ENCODE measurements at regions not wholly inside any gene's neighbourhood (a gene's known extent, or its start where the extent isn't known, plus 50 kb on each side); places are given as distances from the start of the nearest gene placed in this dataset.

- DNase-seq: no peak
Measured at GRCh38 chr2:219961947-219962498, 334.6 kb downstream of the SLC4A3 start.

GRCh38 chr2:219962801-219963200 lies 335.4 kb downstream of the SLC4A3 start:
- DNase-seq: no peak

DNA sequence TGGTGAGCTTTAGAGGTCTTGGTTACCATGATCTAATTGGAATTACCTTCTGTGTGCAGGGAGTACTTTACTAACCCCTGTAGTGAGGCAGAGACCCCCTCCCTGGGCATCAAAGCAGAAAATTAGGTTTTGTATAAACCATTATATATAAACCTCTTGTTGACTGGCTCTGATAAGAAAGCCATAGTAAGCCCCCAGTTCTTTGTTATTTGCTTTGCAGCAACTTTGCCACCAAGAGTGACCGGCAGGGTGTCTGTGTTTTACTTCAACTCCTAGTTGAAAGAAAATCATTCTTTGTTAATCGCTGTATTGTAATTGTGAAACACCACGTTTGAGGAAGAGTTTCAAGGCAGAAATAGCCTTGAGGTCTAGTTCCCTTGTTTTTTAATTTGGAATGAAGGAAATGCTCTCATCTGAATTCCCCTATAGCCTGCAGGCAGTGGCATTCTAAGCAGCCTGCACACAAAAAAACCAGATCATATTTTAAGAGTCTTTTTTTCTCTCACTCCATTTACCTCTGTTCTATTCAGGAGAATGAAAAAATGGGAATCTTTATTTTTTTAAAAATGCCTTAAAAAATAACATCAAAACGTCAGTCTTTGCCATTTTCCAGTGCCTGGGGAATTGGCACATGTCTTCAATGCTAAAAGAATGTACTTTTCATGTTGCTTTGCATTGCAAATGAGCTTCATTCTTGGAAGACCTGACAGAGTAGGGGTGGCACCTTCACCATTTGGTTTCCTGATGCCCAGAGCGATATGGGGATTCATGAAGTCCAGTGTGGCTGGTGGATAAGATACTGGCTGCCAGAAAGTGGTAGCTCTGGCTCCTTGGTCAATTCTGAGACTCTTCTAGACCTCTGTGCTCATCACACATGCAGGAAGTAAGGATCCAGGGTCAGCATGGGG lies 338.1 kb downstream of the SLC4A3 start:
- DNase-seq: no peak

DNA sequence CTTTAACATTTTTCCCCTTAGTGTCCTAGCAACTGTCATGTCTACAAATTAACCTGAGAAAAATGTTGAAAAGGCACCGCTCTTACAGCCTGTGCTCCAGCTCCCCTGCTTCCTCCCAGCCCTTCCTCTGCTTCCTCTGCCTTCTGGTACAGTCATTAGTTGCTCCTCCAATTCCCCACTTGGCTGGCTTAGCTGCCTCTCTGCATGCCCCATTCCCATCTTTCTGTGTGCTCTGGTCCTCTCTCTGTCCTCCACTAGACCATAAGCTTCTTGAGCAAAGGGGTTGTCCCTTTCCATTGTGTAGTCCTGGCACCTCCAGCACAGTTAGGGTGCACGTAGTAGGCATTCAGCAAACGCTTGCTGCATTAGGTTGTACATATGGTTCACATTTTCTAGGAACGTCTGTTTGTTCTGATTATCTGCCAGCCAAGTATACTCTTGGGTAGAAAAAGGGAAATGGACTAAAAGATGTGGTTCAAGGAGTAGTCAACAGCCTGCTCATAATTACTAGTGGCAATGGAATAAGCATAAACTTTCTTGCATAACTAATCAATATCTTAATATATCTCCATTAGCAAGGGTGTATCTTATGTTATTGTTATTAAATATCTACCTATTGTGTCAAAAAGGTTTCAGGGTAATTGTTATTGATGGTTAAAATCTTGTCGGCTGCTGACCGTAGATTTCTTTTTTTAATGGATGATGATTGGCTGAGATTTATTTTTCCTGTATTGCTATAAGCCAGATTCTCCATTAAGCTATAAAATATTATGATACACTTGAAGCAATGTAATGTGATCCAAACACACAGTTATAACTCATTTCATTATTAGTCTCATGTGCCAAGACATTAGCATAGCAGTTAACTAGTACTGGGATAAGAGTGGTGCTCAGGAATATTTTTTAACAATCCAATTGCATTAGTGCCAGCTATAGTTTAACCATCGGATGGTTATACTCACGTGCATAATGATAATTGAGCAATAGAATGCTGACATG lies 340.1 kb downstream of the SLC4A3 start:
- DNase-seq: no peak

DNA sequence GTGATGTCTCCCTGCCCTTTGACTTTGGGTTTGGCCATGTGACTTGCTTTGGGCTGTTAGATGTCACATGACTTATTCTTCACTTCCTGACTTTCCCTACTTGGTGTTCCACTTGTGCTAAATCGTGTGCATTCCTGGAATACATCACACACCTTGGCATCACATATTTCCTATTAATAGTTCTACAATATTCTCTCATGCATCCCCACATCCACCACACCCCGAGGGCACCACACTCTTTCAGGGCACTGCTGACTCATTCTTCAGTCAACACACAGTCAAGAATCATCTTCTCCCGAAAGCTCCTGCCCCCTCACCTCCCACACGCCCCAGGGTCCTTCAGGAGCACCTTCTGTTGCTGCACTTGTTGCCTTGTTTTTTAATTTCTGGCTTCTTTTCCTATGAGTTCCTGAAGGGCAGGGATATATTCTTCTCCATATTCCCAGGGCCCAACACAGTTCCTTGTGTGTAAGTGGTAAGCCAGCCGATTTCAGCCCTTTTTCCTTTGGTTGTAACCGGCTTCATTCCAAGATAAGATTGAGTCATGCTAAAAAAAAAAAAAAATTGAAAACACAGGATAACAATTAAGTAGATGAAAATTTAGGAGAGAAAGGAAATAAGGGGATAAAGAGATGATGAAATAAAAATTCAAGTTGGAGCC lies 341.4 kb downstream of the SLC4A3 start:
- no peak for DNase-seq

DNA sequence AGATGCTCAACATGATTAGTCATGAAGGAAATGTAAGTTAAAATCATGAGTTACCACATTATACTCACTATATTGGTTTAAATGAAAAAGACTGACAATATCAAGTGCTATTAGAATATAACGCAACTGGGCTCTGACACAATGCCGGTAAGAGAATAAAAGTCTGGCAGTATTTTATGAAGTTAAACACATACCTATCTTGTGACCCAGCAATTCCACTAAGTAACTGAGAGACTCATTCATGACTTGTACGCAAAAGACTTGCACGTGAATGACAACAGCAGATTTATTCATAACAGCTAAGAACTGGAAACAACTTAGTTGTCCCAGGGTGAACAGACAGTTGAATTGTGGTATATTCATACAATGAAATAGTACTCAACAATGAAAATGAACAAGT lies 342.1 kb downstream of the SLC4A3 start:
- no peak for DNase-seq

- DNase-seq: no peak
Measured at GRCh38 chr2:219973136-219973535, 345.7 kb downstream of the SLC4A3 start.

- DNase-seq: no peak
Measured at GRCh38 chr2:219976871-219977270, 349.4 kb downstream of the SLC4A3 start.

DNA sequence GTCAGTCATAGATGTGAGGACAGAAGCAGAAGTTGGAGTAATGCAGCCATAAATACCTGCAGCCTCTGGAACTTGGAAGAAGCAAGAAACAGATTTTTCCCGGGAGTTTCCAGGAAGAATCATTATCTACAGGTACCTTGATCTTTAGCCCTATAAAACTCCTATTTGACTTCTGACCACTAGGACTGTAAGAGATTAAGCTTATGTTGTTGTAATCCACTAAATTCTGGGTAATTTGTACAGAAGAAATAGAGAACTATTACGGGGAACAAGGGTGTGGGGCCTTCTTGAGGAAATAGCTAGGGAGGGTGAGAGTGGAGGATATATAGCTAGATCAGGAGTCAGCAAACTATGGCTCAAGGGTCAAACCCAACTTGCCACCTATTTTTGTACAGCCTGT lies 353.2 kb downstream of the SLC4A3 start:
- DNase-seq: no peak

DNA sequence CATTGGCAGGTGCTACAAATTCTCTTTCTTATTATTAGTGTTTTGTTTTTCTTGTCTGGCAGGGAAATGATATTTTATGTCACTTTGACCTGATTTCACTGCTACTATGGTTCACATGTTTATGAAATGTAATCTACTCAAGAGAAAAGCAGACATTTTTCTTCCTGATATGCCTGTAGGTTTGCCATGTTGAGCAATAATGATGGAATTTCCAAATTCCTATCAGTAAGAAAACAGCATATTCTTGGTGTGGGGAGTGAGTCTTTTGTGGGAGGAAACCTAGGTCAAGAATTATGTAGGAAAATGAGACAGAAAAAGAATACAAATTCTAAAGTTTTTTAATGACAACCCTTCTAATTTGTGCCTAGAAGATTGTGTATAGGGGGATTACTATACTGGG lies 356.4 kb downstream of the SLC4A3 start:
- no peak for DNase-seq

DNA sequence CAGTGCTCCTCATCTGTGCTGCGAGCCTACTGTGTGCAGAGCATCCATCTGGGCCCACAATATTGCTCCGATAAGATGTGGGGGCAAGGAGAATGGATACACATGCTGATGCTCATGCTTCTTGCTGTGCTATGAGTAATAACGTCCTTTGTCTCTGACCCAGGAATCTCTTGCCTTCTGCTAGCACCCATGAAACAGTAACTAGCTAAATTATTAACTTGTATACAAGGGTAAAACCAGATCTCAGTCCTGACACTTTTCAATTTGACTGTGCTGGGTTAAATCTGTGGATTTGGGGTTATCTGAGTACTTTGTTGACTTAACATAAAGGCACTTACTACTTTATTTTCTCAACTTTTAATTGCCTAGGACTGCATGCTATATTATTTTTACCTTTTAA lies 357.6 kb downstream of the SLC4A3 start:
- no peak for DNase-seq

GRCh38 chr2:219987830-219988229 lies 360.4 kb downstream of the SLC4A3 start:
- DNase-seq: no peak

DNA sequence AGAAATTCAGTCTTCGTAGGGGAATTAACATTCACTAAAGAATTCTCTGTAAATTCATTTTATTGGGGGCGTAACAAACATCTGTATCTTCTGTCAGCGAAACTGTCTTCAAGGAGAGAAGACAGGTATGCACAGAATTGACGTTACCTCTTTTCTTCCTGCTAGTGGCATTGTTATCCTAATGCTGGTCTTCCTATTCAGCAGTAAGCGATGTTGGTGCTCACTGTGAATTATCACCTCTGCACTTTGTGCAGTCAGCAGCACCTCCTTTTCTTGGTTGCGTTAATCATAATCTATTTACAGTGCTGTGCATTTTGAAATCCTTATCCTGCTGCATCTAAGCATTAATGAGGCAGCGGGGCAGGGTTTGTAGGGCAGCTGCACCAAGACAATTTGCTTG lies 362.3 kb downstream of the SLC4A3 start:
- DNase-seq: no peak

- DNase-seq: no peak
Measured at GRCh38 chr2:219991116-219991515, 363.7 kb downstream of the SLC4A3 start.

GRCh38 chr2:219995399-219995798 lies 368.0 kb downstream of the SLC4A3 start:
- DNase-seq: no peak

DNA sequence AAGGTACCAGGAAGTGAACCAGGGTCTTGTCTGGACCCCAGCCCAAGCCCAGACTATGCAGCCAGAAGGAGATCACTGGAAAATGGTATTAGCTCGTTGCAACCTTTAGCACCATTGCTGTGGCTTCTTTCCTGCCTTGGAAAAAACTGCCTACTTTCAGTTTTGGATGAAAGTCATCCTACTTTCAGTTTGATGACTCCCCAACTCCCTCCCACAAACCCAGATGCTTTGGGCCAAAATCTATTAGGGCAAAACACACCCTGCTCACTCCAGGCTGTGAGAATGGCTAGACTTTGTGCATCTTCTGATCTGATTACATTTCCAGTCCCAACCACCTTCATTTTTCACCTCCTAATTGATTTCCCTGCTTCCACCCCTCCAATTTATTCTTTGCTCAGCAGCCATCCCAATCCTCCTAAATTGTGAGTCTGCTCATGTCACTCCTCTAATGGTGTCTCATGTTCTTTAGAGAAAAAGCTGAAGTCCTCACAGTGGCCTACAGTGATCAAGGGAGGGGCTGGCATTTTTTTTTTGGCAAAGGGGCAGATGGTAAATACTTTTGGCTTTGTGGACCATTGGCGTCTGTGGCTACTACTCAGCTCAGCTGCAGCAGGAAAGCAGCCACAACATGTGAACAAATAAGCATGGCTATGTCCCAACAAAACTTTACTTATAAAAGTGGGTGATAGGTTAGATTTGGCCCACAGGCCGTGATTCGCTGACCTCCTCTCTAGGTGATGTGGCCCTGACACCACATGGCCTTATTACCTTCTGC lies 368.7 kb downstream of the SLC4A3 start:
- no peak for DNase-seq

GRCh38 chr2:219997341-219997851 lies 370.0 kb downstream of the SLC4A3 start:
- DNase-seq: no peak

DNA sequence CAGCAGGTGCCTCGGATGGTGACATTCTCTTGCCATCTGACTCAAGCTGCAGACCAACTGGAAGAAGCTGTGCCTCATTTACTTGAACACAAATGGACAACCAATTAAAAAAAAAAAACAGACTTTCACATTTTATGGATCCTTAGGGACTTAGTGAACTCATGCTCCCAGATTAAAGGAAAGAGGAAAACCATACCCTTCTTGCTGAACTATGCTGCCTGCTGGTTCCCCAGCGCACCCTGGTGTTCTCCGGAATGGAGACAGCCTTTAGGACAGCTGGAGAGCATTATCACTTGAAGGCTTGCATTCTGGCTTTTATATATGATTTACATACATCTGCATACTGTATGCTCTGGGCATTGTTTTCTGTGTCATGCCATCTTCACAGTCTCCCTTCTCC lies 370.7 kb downstream of the SLC4A3 start:
- DNase-seq: no peak

DNA sequence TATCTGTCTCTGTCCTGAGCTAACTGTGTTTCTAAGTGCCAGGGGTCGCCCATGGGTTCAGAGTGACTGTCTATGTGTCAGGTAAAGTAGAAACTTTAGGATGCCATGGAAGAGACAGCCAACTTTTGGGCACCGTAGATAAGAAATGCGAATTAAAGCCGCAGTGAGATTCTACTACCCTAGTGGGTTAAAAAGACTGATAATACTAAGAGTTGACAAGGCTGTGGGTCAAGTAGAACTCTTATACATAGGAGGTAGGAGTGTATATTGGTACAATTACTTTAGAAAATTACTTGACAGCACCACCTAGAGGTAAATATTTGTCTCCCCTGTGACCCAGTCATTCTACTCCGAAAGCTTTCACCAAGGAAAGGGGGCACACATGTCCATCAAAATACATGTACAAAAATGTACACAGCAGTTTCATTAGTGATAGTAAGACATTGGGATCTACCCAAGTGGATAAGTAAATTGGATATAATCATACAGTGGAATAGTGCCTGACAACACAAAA lies 371.3 kb downstream of the SLC4A3 start:
- no peak for DNase-seq

DNA sequence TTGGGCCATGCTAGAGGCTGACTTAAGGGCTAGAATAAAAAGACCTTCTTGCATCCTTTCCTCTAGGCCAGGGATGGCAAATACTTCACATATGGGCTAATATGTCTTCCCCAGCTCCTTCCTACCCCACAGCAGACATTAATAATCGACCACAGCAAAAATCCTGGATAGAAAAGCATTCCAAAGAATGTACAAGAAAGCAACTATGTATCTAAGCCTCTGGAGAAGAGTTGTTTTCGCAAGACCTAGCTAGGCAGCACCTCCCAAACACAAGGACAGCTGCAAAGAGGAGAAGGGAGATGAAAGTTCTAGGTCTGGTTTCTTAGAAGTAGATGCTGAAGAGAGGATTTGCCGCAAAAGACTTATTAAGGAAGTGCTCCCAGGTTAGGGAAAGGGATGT lies 372.6 kb downstream of the SLC4A3 start:
- no peak for DNase-seq

DNA sequence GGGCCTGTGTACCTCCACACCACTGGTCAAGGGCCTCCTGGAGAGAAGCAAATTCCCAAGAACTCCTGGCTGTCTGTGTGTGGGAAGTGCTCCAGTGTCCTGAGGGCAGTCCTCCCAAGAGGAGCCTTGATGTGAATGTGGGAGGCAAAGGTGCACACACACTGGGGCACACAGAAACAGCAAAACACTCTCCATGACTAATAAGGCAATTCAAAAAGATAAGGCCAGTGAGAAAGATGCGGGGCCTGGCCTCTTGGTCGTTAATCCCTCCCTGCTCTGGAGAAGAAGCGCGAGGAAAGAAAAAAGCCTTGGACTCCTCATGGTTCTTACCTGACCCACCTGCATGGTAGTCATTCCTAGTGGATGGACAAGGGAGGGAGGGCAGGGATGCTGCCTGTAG lies 373.2 kb downstream of the SLC4A3 start:
- no peak for DNase-seq

Data from occipital lobe (tissue), 1 donor.